H9 (cell line): ENCODE measurements at regions not wholly inside any gene's neighbourhood (a gene's known extent, or its start where the extent isn't known, plus 50 kb on each side); places are given as distances from the start of the nearest gene placed in this dataset.

Experiments
- DNase-seq: peaks from one replicate; pipeline ENCODE4 v3.0.0-alpha.2; 2017
- H2AFZ ChIP-seq: one replicate; pipeline ENCODE4 v1.6.1; 2013; ENCODE audit warnings: mild to moderate bottlenecking, low read length, control low read depth, moderate library complexity
- H2AK5ac ChIP-seq: 2 replicates; pipeline ENCODE4 v1.6.1; 2013; ENCODE audit warnings: low read length, control low read depth, mixed read lengths; ENCODE audit not compliant: insufficient read length
- H2BK120ac ChIP-seq: one replicate; pipeline ENCODE4 v1.6.1; 2013; ENCODE audit warnings: low read depth, mild to moderate bottlenecking, low read length, control low read depth, inconsistent platforms; ENCODE audit not compliant: poor library complexity, severe bottlenecking
- H2BK12ac ChIP-seq: 2 replicates; pipeline ENCODE4 v1.6.1; 2013; ENCODE audit warnings: low read length, control low read depth, mixed read lengths, low read depth; ENCODE audit not compliant: insufficient read length
- H2BK15ac ChIP-seq: 2 replicates; pipeline ENCODE4 v1.6.1; 2013; ENCODE audit warnings: low read depth, low read length, control low read depth
- H2BK20ac ChIP-seq: one replicate; pipeline ENCODE4 v1.6.1; 2013; ENCODE audit warnings: low read depth, mild to moderate bottlenecking, low read length, control low read depth, inconsistent platforms; ENCODE audit not compliant: poor library complexity, severe bottlenecking
- H2BK5ac ChIP-seq: 2 replicates; pipeline ENCODE4 v1.6.1; 2013; ENCODE audit warnings: low read length, control low read depth, mixed read lengths; ENCODE audit not compliant: insufficient read length
- H3K14ac ChIP-seq: 2 replicates; pipeline ENCODE4 v1.6.1; 2013; ENCODE audit warnings: low read length, control low read depth; ENCODE audit not compliant: insufficient read depth
- H3K18ac ChIP-seq: 2 replicates; pipeline ENCODE4 v1.6.1; 2013; ENCODE audit warnings: low read depth, mild to moderate bottlenecking, mixed read lengths, low read length, control low read depth; ENCODE audit not compliant: insufficient read length
- H3K23ac ChIP-seq: 2 replicates; pipeline ENCODE4 v1.6.1; 2013; ENCODE audit warnings: low read length, control low read depth, mixed read lengths, low read depth; ENCODE audit not compliant: insufficient read length
- H3K23me2 ChIP-seq: 2 replicates; pipeline ENCODE4 v1.6.1; 2013; ENCODE audit warnings: low read depth, mild to moderate bottlenecking, mixed read lengths, low read length, control low read depth; ENCODE audit not compliant: insufficient read length, poor library complexity, severe bottlenecking
- H3K27ac ChIP-seq: 2 replicates; pipeline ENCODE4 v1.5.1; 2013; ENCODE audit warnings: low read length, control low read depth, mixed read lengths, low read depth; ENCODE audit not compliant: insufficient read length
- H3K27me3 ChIP-seq: 2 replicates; pipeline ENCODE4 v1.6.1; 2013; ENCODE audit warnings: low read length, control low read depth, inconsistent platforms; ENCODE audit not compliant: insufficient read depth
- H3K4ac ChIP-seq: 2 replicates; pipeline ENCODE4 v1.6.1; 2013; ENCODE audit warnings: low read depth, mild to moderate bottlenecking, control low read depth, inconsistent platforms, low read length, moderate library complexity
- H3K4me1 ChIP-seq: 2 replicates; pipeline ENCODE4 v1.6.1; 2013; ENCODE audit warnings: low read length, control low read depth, inconsistent platforms; ENCODE audit not compliant: insufficient read depth
- H3K4me2 ChIP-seq: 2 replicates; pipeline ENCODE4 v1.6.1; 2013; ENCODE audit warnings: low read length, control low read depth, mixed read lengths; ENCODE audit not compliant: insufficient read length, insufficient read depth
- H3K56ac ChIP-seq: 2 replicates; pipeline ENCODE4 v1.6.1; 2013; ENCODE audit warnings: low read depth, mild to moderate bottlenecking, mixed read lengths, low read length, control low read depth; ENCODE audit not compliant: insufficient read length
- H3K79me1 ChIP-seq: 2 replicates; pipeline ENCODE4 v1.6.1; 2013; ENCODE audit warnings: low read depth, mild to moderate bottlenecking, moderate library complexity, low read length, control low read depth, inconsistent platforms; ENCODE audit not compliant: insufficient read depth, poor library complexity, severe bottlenecking
- H3K79me2 ChIP-seq: 2 replicates; pipeline ENCODE4 v1.6.1; 2013; ENCODE audit warnings: low read length, control low read depth, inconsistent platforms; ENCODE audit not compliant: insufficient read depth
- H3K9ac ChIP-seq: 2 replicates; pipeline ENCODE4 v1.6.1; 2013; ENCODE audit warnings: low read length, control low read depth, mixed read lengths; ENCODE audit not compliant: insufficient read length; ENCODE audit errors: extremely low read depth
- H3K9me3 ChIP-seq: one replicate; pipeline ENCODE4 v1.6.1; 2013; ENCODE audit warnings: low read depth, low read length, inconsistent platforms; ENCODE audit not compliant: control insufficient read depth
- H3T11ph ChIP-seq: one replicate; pipeline ENCODE4 v1.6.1; 2013; ENCODE audit warnings: mild to moderate bottlenecking, low read length, control low read depth, inconsistent platforms
- H4K20me1 ChIP-seq: one replicate; pipeline ENCODE4 v1.6.1; 2013; ENCODE audit not compliant: control insufficient read depth, insufficient read length, insufficient read depth
- H4K5ac ChIP-seq: 2 replicates; pipeline ENCODE4 v1.6.1; 2013; ENCODE audit warnings: low read depth, mild to moderate bottlenecking, mixed read lengths, low read length, control low read depth; ENCODE audit not compliant: insufficient read length
- H4K8ac ChIP-seq: replicated peaks from 2 replicates; pipeline ENCODE4 v1.6.1; 2013; ENCODE audit warnings: low read length, control low read depth, mixed read lengths, low read depth; ENCODE audit not compliant: insufficient read length
- H4K91ac ChIP-seq: 2 replicates; pipeline ENCODE4 v1.6.1; 2013; ENCODE audit warnings: low read depth, mild to moderate bottlenecking, moderate library complexity, mixed read lengths, low read length, control low read depth; ENCODE audit not compliant: insufficient read length
- H3K27ac Mint-ChIP-seq, 3 experiments: 2 replicates in 2 of 3; 3 replicates in 1 of 3; pipeline ENCODE4 v1.8.0; 2020 to 2021; ENCODE audit warnings: mixed read lengths in 3 of 3, mild to moderate bottlenecking in 1 of 3, moderate library complexity in 1 of 3
- H3K27me3 Mint-ChIP-seq: 2 replicates; pipeline ENCODE4 v1.8.0; 2021; ENCODE audit warnings: low read depth, mild to moderate bottlenecking, moderate library complexity, mixed read lengths
- H3K36me3 Mint-ChIP-seq, 3 experiments: 2 replicates in 2 of 3; 3 replicates in 1 of 3; pipeline ENCODE4 v1.8.0; 2020 to 2021; ENCODE audit warnings: low read depth in 3 of 3, mixed read lengths in 3 of 3; ENCODE audit not compliant: insufficient read depth in 1 of 3
- H3K4me1 Mint-ChIP-seq, 2 experiments: 2 replicates each; pipeline ENCODE4 v1.8.0; 2020; ENCODE audit warnings: mixed read lengths in 2 of 2
- H3K4me3 Mint-ChIP-seq, 2 experiments: 2 replicates in 1 of 2; 3 replicates in 1 of 2; pipeline ENCODE4 v1.8.0; 2020 to 2021; ENCODE audit warnings: mild to moderate bottlenecking in 2 of 2, mixed read lengths in 2 of 2, moderate library complexity in 1 of 2
- H3K9me3 Mint-ChIP-seq, 2 experiments: 2 replicates in 1 of 2; 3 replicates in 1 of 2; pipeline ENCODE4 v1.8.0; 2020; ENCODE audit warnings: mild to moderate bottlenecking in 2 of 2, mixed read lengths in 2 of 2, moderate library complexity in 1 of 2
- CTCF ChIP-seq: fragments of 200-600 bp; sonication (generic); conservative IDR thresholded peaks from 3 replicates; pipeline ENCODE4 v1.8.0; 2021; ENCODE audit warnings: antibody characterized with exemption, mild to moderate bottlenecking
- WGBS: extraction: QIAGEN DNeasy Blood & Tissue Kit; methylation state at CpG from one replicate; pipeline ENCODE4 v1.1.7; 2013; ENCODE audit warnings: missing lambda C conversion rate, low lambda C conversion rate, mixed read lengths; ENCODE audit not compliant: insufficient read length; ENCODE audit errors: extremely low coverage; 5-methylcytosine and 5-hydroxymethylcytosine counted together

DNA sequence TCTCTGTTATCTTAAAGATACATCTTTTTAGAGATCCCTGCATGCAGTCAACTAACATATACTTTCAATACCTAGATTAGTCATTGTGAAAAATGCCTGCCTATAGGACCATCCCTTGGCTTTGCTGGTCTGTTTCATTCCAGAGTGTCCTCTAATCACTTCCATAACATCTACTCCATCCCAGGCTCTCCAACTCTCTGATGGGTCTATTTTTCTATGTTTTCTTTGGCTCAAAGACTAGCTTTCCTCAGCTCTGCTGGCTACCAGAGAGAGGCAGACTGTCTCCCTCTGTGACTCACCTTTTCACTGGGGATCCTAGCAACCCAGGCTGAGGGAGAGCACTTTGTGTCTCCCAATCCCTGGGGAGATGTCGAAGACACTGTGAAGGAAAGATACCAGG is 547.7 kb upstream of the MCTP2 start:
- Histone ChIP-seq H3K4me1 (no peaks in the 10 kb centered on the region), H4K5ac (no peak overlapping the region), H2BK20ac (no peak overlapping the region), H3K4ac (no peak overlapping the region), H2AFZ (no peak overlapping the region), H2BK12ac (no peak overlapping the region), H3T11ph (no peak overlapping the region), H3K18ac (no peak overlapping the region), H3K27ac (no peak overlapping the region), H3K79me1 (no peaks in the 10 kb centered on the region), H3K4me2 (no peak overlapping the region), H3K56ac (no peak overlapping the region), H3K9me3 (peaks cover 11% of the 10 kb centered on the region), H3K14ac (no peak overlapping the region), H3K79me2 (no peaks in the 10 kb centered on the region), H3K27me3 (no peaks in the 10 kb centered on the region), H3K23me2 (no peaks in the 10 kb centered on the region), H2AK5ac (no peak overlapping the region), H2BK5ac (no peak overlapping the region), H2BK15ac (no peak overlapping the region), H3K9ac (no peak overlapping the region), H2BK120ac (no peak overlapping the region), H4K20me1 (no peaks in the 10 kb centered on the region), H4K8ac (no peak overlapping the region), H4K91ac (no peak overlapping the region), H3K23ac (no peak overlapping the region)
- H3K4me1 Mint-ChIP-seq: no peaks in the 10 kb centered on the region
- H3K27me3 Mint-ChIP-seq: peaks cover 2% of the 10 kb centered on the region; the same call in 1 of the 2 replicates
- no peak for DNase-seq
- WGBS: no CpG with 5 or more reads among the region's 1 CpG
- H3K27ac Mint-ChIP-seq: no peak overlapping the region
- H3K9me3 Mint-ChIP-seq: peaks cover 32 to 36% of the 10 kb centered on the region in 2 experiments
- H3K36me3 Mint-ChIP-seq: peaks cover 7 to 26% (median 8%) of the 10 kb centered on the region in 3 experiments; a peak in 5 of 7 replicates
- H3K4me3 Mint-ChIP-seq: no peak overlapping the region
- TF ChIP-seq CTCF: no peak
